ENCODE measurements at regions not wholly inside any gene's neighbourhood (a gene's known extent, or its start where the extent isn't known, plus 50 kb on each side); places are given as distances from the start of the nearest gene placed in this dataset.
A peak's percentile ranks its signal among the peaks of the same experiment; 100 is the strongest.
"Not testable (repeated sequence)": the region's sequence is repeated elsewhere in the genome, so short reads cannot be mapped to it uniquely, and the experiment has no call there.

DNA sequence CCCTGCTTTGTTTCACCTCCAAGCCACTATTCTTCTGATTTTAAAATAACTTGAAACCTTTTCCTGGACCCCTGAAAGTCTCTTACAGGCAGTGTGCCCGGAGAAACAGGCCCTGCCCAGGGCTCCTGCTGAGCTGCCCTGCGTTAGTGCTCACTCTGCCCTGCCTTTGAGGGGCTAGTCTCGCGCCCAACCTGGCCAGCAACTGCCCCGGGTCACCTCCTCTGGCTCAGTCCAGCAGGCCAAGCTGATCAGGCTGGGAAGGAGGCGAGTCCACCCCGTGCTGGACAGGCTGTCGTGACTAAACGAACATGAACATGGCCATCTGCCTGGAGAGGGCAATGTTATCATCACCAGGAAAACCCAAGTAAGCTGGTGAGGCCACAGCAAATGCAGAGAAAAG is 245.4 kb downstream of the ANKRD60 start:
- no peak overlapping the region for H3K4me3 ChIP-seq
- no peaks in the 10 kb centered on the region for H3K27me3 ChIP-seq
- H3K9me3 ChIP-seq = no peaks in the 10 kb centered on the region
- H3K27ac ChIP-seq = no peak overlapping the region
- H3K9ac ChIP-seq (ENCODE audit: low read depth in 2 of 2, low read length in 2 of 2) = no peak overlapping the region
- no peaks in the 10 kb centered on the region for H3K36me3 ChIP-seq
- no peaks in the 10 kb centered on the region for H3K4me1 ChIP-seq
- intact Hi-C loops (cut with DNase I) = no loop called here
- TF ChIP-seq, protein P1, sequence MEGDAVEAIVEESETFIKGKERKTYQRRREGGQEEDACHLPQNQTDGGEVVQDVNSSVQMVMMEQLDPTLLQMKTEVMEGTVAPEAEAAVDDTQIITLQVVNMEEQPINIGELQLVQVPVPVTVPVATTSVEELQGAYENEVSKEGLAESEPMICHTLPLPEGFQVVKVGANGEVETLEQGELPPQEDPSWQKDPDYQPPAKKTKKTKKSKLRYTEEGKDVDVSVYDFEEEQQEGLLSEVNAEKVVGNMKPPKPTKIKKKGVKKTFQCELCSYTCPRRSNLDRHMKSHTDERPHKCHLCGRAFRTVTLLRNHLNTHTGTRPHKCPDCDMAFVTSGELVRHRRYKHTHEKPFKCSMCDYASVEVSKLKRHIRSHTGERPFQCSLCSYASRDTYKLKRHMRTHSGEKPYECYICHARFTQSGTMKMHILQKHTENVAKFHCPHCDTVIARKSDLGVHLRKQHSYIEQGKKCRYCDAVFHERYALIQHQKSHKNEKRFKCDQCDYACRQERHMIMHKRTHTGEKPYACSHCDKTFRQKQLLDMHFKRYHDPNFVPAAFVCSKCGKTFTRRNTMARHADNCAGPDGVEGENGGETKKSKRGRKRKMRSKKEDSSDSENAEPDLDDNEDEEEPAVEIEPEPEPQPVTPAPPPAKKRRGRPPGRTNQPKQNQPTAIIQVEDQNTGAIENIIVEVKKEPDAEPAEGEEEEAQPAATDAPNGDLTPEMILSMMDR (IDR thresholded peaks at IDR 0.05) = no peak
- no peak for DNase-seq

DNA sequence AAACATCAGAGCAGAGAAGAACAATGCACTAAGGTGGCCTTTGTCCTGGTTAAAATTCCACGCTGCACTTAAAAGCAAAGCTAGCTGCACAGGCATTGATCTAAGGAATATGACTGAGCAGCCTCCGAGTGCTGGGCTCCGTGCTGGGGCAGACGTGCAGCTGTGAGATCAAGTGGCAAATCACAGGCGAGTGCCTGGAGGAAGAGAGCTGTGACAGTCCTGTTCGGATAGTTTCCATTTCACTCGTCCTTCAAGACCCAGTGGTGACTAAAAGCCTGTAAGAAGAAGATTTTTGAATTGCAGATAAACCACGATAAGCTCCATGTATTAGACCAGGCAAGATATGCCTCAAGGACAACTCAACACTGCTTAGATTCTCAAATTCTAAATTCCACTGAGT is 247.9 kb downstream of the ANKRD60 start:
- H3K36me3 ChIP-seq = no peaks in the 10 kb centered on the region
- no peak overlapping the region for H3K27ac ChIP-seq
- H3K4me1 ChIP-seq = no peaks in the 10 kb centered on the region
- no peak overlapping the region for H3K4me3 ChIP-seq
- no peak for DNase-seq
- TF ChIP-seq, protein P1 (IDR thresholded peaks at IDR 0.05) = no peak
- intact Hi-C loops (cut with DNase I) = no loop called here
- no peaks in the 10 kb centered on the region for H3K27me3 ChIP-seq
- H3K9me3 ChIP-seq = no peaks in the 10 kb centered on the region
- no peak overlapping the region for H3K9ac ChIP-seq (ENCODE audit: low read depth in 2 of 2, low read length in 2 of 2)

DNA sequence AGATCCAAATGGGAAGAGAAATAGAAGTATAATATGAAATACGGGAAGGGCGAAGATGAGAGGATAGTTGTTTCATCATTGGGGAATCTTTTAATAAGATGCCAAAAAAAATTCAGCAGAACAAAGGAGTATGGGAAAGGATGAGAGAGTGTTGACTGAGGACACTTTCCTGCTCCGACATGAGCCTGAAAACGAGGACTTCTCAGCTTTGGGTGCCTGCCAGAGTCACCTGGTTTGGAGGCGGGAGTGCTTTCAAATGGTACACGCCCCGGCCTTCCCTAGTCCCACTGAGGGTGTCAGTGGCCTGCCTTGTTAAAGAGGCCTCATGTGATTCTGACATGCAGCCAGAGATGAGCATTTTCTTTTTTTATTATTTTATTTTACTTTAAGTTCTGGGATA is 250.9 kb downstream of the ANKRD60 start:
- Histone ChIP-seq H3K27ac (no peak overlapping the region), H3K36me3 (no peaks in the 10 kb centered on the region), H3K9me3 (no peaks in the 10 kb centered on the region), H3K9ac (ENCODE audit: low read depth in 2 of 2, low read length in 2 of 2) (no peak overlapping the region), H3K27me3 (no peaks in the 10 kb centered on the region), H3K4me1 (no peaks in the 10 kb centered on the region), H3K4me3 (no peak overlapping the region)
- TF ChIP-seq, protein P1 (IDR thresholded peaks at IDR 0.05) = no peak
- intact Hi-C loops (cut with DNase I) = no loop called here
- DNase-seq = peak; percentile 63

DNA sequence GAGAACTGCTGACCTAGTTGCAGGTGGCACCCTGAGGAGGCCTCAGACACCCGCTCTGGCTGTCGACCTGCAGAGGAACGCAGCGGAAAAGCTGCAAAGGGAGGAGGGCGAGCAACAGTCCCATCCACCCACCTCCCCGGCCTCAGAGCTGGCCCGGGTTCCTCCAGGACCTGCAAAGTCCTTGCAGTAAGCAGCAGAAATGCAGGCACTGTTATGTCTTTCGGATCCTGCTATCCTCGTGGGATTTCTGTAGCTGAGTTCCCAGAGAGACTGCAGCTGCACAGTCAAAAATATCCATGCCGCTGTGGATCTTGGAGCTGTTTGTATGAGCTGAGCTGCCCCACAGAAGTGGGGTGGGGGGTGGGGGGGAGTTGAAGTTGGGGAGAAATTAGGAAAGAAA is 251.3 kb downstream of the ANKRD60 start:
- DNase-seq = no peak

DNA sequence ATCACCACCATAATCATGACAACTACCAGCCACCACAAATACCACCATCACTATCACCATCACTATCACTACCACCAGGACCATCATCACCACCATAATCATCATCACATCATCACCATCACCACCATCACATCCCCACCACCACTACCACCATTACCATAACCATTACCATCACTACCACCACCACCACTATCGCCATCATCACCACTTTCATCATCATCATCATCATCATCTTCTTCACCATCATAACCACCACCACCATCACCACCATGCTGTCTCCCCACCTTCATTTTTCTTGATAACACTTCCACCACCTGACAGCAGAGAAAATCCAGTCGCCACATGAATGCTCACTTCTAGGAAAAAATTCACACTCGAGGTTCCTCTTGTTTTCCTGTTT is 253.6 kb downstream of the ANKRD60 start:
- H3K4me1 ChIP-seq = no peaks in the 10 kb centered on the region
- H3K4me3 ChIP-seq = no peak overlapping the region
- no peak for DNase-seq
- no peaks in the 10 kb centered on the region for H3K9me3 ChIP-seq
- no peak overlapping the region for H3K27ac ChIP-seq
- no peaks in the 10 kb centered on the region for H3K36me3 ChIP-seq
- H3K9ac ChIP-seq (ENCODE audit: low read depth in 2 of 2, low read length in 2 of 2) = no peak overlapping the region
- no peaks in the 10 kb centered on the region for H3K27me3 ChIP-seq
- intact Hi-C loops (cut with DNase I) = no loop called here
- TF ChIP-seq, protein P1 (IDR thresholded peaks at IDR 0.05) = no peak

More for the DNA sequence above, 251.3 kb downstream of the ANKRD60 start:
- no peaks in the 10 kb centered on the region for H3K4me1 ChIP-seq
- no peaks in the 10 kb centered on the region for H3K36me3 ChIP-seq
- intact Hi-C loops (cut with DNase I) = no loop called here
- no peak overlapping the region for H3K27ac ChIP-seq
- no peaks in the 10 kb centered on the region for H3K27me3 ChIP-seq
- no peak overlapping the region for H3K4me3 ChIP-seq
- TF ChIP-seq, protein P1 (IDR thresholded peaks at IDR 0.05) = no peak
- no peak overlapping the region for H3K9ac ChIP-seq (ENCODE audit: low read depth in 2 of 2, low read length in 2 of 2)
- H3K9me3 ChIP-seq = no peaks in the 10 kb centered on the region

DNA sequence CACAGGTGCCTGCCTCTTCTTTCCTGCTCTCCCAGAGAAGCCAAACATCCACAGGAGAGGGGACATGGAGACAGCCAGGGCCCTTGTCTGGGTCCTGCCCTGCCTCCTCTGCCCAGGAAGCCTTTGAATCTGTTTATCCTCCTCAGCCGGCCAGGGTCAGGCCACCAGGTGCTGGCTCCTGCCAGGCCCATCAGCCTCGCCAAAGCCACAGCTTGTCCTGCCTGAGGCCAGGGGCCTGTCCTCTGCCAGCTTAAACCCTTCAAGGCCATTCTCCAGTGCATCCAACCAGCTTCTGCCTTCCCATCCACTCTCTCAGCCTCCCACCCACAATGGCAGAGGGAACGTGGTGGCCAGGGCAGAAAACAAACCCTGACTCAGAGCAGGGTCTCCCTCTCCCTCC is 254.6 kb downstream of the ANKRD60 start:
- intact Hi-C loops (cut with DNase I) = no loop called here
- no peaks in the 10 kb centered on the region for H3K27me3 ChIP-seq
- no peaks in the 10 kb centered on the region for H3K4me1 ChIP-seq
- H3K9ac ChIP-seq (ENCODE audit: low read depth in 2 of 2, low read length in 2 of 2) = no peak overlapping the region
- H3K4me3 ChIP-seq = no peak overlapping the region
- no peak overlapping the region for H3K27ac ChIP-seq
- no peaks in the 10 kb centered on the region for H3K9me3 ChIP-seq
- H3K36me3 ChIP-seq = no peaks in the 10 kb centered on the region
- no peak for DNase-seq
- TF ChIP-seq, protein P1 (IDR thresholded peaks at IDR 0.05) = no peak

DNA sequence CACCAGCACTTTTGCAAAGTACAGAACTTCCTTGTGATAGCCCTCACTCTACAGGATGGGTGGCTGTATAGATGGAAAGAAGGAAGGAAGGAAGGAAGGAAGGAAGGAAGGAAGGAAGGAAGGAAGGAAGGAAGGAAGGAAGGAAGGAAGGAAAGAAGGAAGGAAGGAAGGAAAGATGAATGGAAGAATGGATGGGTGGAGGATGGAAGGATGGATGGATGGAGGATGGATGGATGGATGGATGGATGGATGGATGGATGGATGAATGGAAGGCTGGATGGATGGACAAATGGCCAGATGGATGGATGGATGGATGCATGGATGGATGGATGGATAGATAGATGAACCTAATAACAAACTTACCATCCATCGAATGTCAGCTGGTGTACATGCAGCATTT is 256.9 kb downstream of the ANKRD60 start:
- H3K27ac ChIP-seq; DNase-seq; H3K9me3 ChIP-seq; intact Hi-C loops (cut with DNase I); H3K4me3 ChIP-seq; H3K4me1 ChIP-seq; H3K36me3 ChIP-seq; H3K9ac ChIP-seq (ENCODE audit: low read depth in 2 of 2, low read length in 2 of 2); H3K27me3 ChIP-seq: not testable (repeated sequence)
